ENCODE measurements at regions not wholly inside any gene's neighbourhood (a gene's known extent, or its start where the extent isn't known, plus 50 kb on each side); places are given as distances from the start of the nearest gene placed in this dataset.

GRCh38 chr12:91529829-91530228 is 347.2 kb upstream of the DCN start:
- no peak for TF ChIP-seq POLR2A (IDR thresholded peaks at IDR 0.05)
- TF ChIP-seq, protein P1, sequence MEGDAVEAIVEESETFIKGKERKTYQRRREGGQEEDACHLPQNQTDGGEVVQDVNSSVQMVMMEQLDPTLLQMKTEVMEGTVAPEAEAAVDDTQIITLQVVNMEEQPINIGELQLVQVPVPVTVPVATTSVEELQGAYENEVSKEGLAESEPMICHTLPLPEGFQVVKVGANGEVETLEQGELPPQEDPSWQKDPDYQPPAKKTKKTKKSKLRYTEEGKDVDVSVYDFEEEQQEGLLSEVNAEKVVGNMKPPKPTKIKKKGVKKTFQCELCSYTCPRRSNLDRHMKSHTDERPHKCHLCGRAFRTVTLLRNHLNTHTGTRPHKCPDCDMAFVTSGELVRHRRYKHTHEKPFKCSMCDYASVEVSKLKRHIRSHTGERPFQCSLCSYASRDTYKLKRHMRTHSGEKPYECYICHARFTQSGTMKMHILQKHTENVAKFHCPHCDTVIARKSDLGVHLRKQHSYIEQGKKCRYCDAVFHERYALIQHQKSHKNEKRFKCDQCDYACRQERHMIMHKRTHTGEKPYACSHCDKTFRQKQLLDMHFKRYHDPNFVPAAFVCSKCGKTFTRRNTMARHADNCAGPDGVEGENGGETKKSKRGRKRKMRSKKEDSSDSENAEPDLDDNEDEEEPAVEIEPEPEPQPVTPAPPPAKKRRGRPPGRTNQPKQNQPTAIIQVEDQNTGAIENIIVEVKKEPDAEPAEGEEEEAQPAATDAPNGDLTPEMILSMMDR (IDR thresholded peaks at IDR 0.05): no peak
- no peak for TF ChIP-seq POLR2AphosphoS5 (IDR thresholded peaks at IDR 0.05)
- no peak for TF ChIP-seq EP300 (IDR thresholded peaks at IDR 0.05; ENCODE audit: low read depth)
